ENCODE measurements at regions not wholly inside any gene's neighbourhood (a gene's known extent, or its start where the extent isn't known, plus 50 kb on each side); places are given as distances from the start of the nearest gene placed in this dataset.

DNA sequence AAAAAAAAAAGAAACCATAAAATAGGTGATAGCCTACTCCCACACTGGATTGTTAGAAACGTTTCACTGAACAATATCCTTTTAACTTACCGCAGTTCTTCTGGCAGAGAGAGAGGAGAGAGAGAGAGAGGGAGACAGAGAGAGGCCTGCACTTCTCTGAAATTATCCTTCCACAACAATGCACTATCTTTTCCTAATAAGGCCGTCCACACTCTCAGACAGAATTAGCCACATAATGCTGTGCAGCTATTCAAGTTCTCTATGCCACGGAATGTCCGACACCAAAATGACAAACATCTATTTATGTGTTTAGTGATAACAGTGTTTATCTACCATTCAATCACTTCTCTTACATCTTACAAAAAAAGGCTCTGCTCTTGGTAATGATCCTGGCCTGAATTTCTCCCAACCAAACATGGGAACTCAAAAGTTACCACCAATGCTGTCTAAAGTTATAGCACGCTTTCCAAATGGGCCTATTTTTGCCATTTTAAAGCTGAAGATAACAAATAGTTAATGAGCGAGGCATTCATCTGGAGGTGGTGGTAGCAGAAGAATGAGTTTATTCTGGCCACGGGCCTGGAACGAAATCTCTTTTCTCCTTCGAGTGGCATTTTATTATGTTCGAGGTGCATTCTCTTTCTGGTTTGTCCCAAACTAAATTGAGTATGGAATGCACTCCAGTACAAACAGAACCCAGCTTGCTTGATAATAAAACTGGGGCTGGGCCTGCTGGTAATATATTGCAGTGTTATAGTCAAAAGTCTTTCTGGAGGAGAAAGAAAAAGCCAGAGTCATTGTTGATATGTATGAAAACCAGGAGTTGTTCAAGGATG is 160.2 kb upstream of the SVIL start:
- no peak for ATAC-seq
- Mint-ChIP-seq H3K36me3 (no peaks in the 10 kb centered on the region), H3K4me1 (no peaks in the 10 kb centered on the region), H3K27me3 (peaks cover 0 to 11% (median 3%) of the 10 kb centered on the region in 5 donors), H3K9me3 (no peaks in the 10 kb centered on the region), H3K4me3 (no peak overlapping the region), H3K27ac (no peak overlapping the region)
- no peak for DNase-seq
- CTCF ChIA-PET = no interaction called here
- no peaks in the 10 kb centered on the region for H3K9me3 ChIP-seq (ENCODE audit: control insufficient read depth in 2 of 3, low read length in 3 of 3)
- no peaks in the 10 kb centered on the region for H3K36me3 ChIP-seq (ENCODE audit: control insufficient read depth in 2 of 3, insufficient read depth in 3 of 3, low read length in 3 of 3)
- H3K27me3 ChIP-seq (ENCODE audit: control insufficient read depth in 2 of 2, insufficient read depth in 2 of 2, low read length in 2 of 2) = no peaks in the 10 kb centered on the region
- H3K4me3 ChIP-seq (ENCODE audit: low read length) = no peak overlapping the region
- H3K4me1 ChIP-seq (ENCODE audit: control insufficient read depth in 2 of 2, insufficient read depth in 2 of 2, low read length in 2 of 2) = no peaks in the 10 kb centered on the region
- POLR2A ChIA-PET = no interaction called here
- no peak overlapping the region for H3K27ac ChIP-seq (ENCODE audit: low read depth, low read length)
- intact Hi-C loops (cut with micrococcal nuclease) = no loop called here

GRCh38 chr10:29791773-29792172 is 157.0 kb upstream of the SVIL start:
- ATAC-seq (no peak), DNase-seq (no peak)
- Mint-ChIP-seq H3K4me3 (no peak overlapping the region), H3K9me3 (peaks cover 0 to 16% (median 3%) of the 10 kb centered on the region in 11 donors), H3K27ac (no peak overlapping the region), H3K36me3 (peaks cover 0 to 3% (median 0%) of the 10 kb centered on the region in 5 donors), H3K4me1 (no peaks in the 10 kb centered on the region), H3K27me3 (peaks cover 0 to 16% (median 0%) of the 10 kb centered on the region in 5 donors)
- no peaks in the 10 kb centered on the region for H3K27me3 ChIP-seq (ENCODE audit: control insufficient read depth in 2 of 2, insufficient read depth in 2 of 2, low read length in 2 of 2)
- H3K36me3 ChIP-seq (ENCODE audit: control insufficient read depth in 2 of 3, insufficient read depth in 3 of 3, low read length in 3 of 3) = no peaks in the 10 kb centered on the region
- no peak overlapping the region for H3K27ac ChIP-seq (ENCODE audit: low read depth, low read length)
- CTCF ChIA-PET = no interaction called here
- no peaks in the 10 kb centered on the region for H3K4me1 ChIP-seq (ENCODE audit: control insufficient read depth in 2 of 2, insufficient read depth in 2 of 2, low read length in 2 of 2)
- intact Hi-C loops (cut with micrococcal nuclease) = no loop called here
- POLR2A ChIA-PET = no interaction called here
- no peaks in the 10 kb centered on the region for H3K9me3 ChIP-seq (ENCODE audit: control insufficient read depth in 2 of 3, low read length in 3 of 3)
- H3K4me3 ChIP-seq (ENCODE audit: low read length) = no peak overlapping the region

- CTCF ChIA-PET = no interaction called here
These were observed 155.4 kb upstream of the SVIL start for GRCh38 chr10:29790207-29790606.

DNA sequence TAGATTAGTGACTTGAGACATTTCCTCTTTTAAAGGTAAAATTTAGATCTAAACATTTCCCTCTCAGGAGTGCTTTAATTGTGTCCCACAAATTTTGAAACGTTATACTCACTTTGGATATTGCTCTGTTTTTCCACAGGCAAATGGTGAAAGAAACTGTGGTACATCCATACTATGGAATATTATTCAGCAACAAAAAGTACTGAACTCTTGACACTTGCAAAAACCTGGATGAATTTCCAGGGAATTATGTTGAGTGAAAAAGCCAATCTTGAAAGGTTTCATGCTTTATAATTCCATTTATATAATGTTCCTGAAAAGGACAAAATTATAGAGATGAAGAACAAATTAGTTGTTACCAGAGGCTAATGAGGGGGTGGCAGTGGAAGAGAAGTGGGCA is 153.3 kb upstream of the SVIL start:
- Histone ChIP-seq H3K4me3 (ENCODE audit: low read length) (no peak overlapping the region), H3K4me1 (ENCODE audit: control insufficient read depth in 2 of 2, insufficient read depth in 2 of 2, low read length in 2 of 2) (no peaks in the 10 kb centered on the region), H3K9me3 (ENCODE audit: control insufficient read depth in 2 of 3, low read length in 3 of 3) (no peaks in the 10 kb centered on the region), H3K27ac (ENCODE audit: low read depth, low read length) (no peak overlapping the region), H3K27me3 (ENCODE audit: control insufficient read depth in 2 of 2, insufficient read depth in 2 of 2, low read length in 2 of 2) (no peaks in the 10 kb centered on the region), H3K36me3 (ENCODE audit: control insufficient read depth in 2 of 3, insufficient read depth in 3 of 3, low read length in 3 of 3) (no peaks in the 10 kb centered on the region)
- Mint-ChIP-seq H3K27me3 (peaks cover 0 to 21% (median 3%) of the 10 kb centered on the region in 5 donors), H3K9me3 (peaks cover 0 to 21% (median 3%) of the 10 kb centered on the region in 11 donors), H3K36me3 (peaks cover 0 to 3% (median 0%) of the 10 kb centered on the region in 5 donors), H3K4me3 (no peak overlapping the region), H3K27ac (no peak overlapping the region), H3K4me1 (peaks cover 0 to 5% (median 0%) of the 10 kb centered on the region in 7 donors)
- CTCF ChIA-PET = no interaction called here
- DNase-seq (no peak), ATAC-seq (no peak)
- intact Hi-C loops (cut with micrococcal nuclease) = no loop called here
- POLR2A ChIA-PET = no interaction called here

More at GRCh38 chr10:29790207-29790606, 155.4 kb upstream of the SVIL start:
- no peak overlapping the region for H3K4me3 Mint-ChIP-seq
- DNase-seq (no peak), ATAC-seq (no peak)
- Histone ChIP-seq H3K9me3 (ENCODE audit: control insufficient read depth in 2 of 3, low read length in 3 of 3) (no peaks in the 10 kb centered on the region), H3K4me3 (ENCODE audit: low read length) (no peak overlapping the region), H3K27ac (ENCODE audit: low read depth, low read length) (no peak overlapping the region), H3K4me1 (ENCODE audit: control insufficient read depth in 2 of 2, insufficient read depth in 2 of 2, low read length in 2 of 2) (no peaks in the 10 kb centered on the region), H3K27me3 (ENCODE audit: control insufficient read depth in 2 of 2, insufficient read depth in 2 of 2, low read length in 2 of 2) (no peaks in the 10 kb centered on the region), H3K36me3 (ENCODE audit: control insufficient read depth in 2 of 3, insufficient read depth in 3 of 3, low read length in 3 of 3) (no peaks in the 10 kb centered on the region)
- H3K27me3 Mint-ChIP-seq = peaks cover 0 to 21% (median 0%) of the 10 kb centered on the region in 5 donors
- no peak overlapping the region for H3K27ac Mint-ChIP-seq
- H3K4me1 Mint-ChIP-seq = no peaks in the 10 kb centered on the region
- peaks cover 0 to 3% (median 0%) of the 10 kb centered on the region in 5 donors for H3K36me3 Mint-ChIP-seq
- POLR2A ChIA-PET = no interaction called here
- intact Hi-C loops (cut with micrococcal nuclease) = no loop called here
- peaks cover 0 to 21% (median 3%) of the 10 kb centered on the region in 11 donors for H3K9me3 Mint-ChIP-seq

DNA sequence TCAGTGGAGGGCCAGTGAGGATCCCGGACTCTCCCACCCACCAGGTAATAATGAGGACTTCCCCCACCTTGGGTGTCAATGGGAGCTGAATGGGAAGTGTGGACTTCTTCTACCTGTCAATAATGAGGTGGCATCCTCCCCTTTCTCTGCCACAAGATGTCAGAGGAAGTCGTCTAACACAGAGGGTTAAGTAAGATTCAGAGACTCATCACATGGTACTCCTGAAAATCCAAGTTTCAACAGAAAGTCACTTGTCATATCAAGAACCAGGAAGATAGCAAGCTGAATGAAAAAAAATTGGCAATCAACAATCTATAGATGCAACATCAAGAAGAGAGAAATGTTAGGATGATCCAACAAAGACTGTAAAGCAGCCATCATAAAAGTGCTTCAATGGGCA is 150.9 kb upstream of the SVIL start:
- peaks cover 0 to 3% (median 0%) of the 10 kb centered on the region in 5 donors for H3K36me3 Mint-ChIP-seq
- Histone ChIP-seq H3K9me3 (ENCODE audit: control insufficient read depth in 2 of 3, low read length in 3 of 3) (no peaks in the 10 kb centered on the region), H3K27ac (ENCODE audit: low read depth, low read length) (no peak overlapping the region), H3K36me3 (ENCODE audit: control insufficient read depth in 2 of 3, insufficient read depth in 3 of 3, low read length in 3 of 3) (no peaks in the 10 kb centered on the region), H3K27me3 (ENCODE audit: control insufficient read depth in 2 of 2, insufficient read depth in 2 of 2, low read length in 2 of 2) (no peaks in the 10 kb centered on the region), H3K4me1 (ENCODE audit: control insufficient read depth in 2 of 2, insufficient read depth in 2 of 2, low read length in 2 of 2) (no peaks in the 10 kb centered on the region), H3K4me3 (ENCODE audit: low read length) (no peak overlapping the region)
- intact Hi-C loops (cut with micrococcal nuclease) = no loop called here
- ChIA-PET CTCF (no interaction called here), POLR2A (no interaction called here)
- H3K4me1 Mint-ChIP-seq = peaks cover 0 to 12% (median 0%) of the 10 kb centered on the region in 7 donors
- ATAC-seq (no peak), DNase-seq (no peak)
- H3K9me3 Mint-ChIP-seq = peaks cover 0 to 21% (median 3%) of the 10 kb centered on the region in 11 donors
- H3K27me3 Mint-ChIP-seq = peaks cover 0 to 22% (median 12%) of the 10 kb centered on the region in 5 donors
- no peak overlapping the region for H3K4me3 Mint-ChIP-seq
- no peak overlapping the region for H3K27ac Mint-ChIP-seq

- Histone ChIP-seq H3K27me3 (ENCODE audit: control insufficient read depth in 2 of 2, insufficient read depth in 2 of 2, low read length in 2 of 2) (no peaks in the 10 kb centered on the region), H3K27ac (ENCODE audit: low read depth, low read length) (no peak overlapping the region), H3K9me3 (ENCODE audit: control insufficient read depth in 2 of 3, low read length in 3 of 3) (no peaks in the 10 kb centered on the region), H3K36me3 (ENCODE audit: control insufficient read depth in 2 of 3, insufficient read depth in 3 of 3, low read length in 3 of 3) (no peaks in the 10 kb centered on the region), H3K4me1 (ENCODE audit: control insufficient read depth in 2 of 2, insufficient read depth in 2 of 2, low read length in 2 of 2) (no peaks in the 10 kb centered on the region), H3K4me3 (ENCODE audit: low read length) (no peak overlapping the region)
- Mint-ChIP-seq H3K4me3 (no peak overlapping the region), H3K36me3 (peaks cover 0 to 3% (median 0%) of the 10 kb centered on the region in 5 donors), H3K4me1 (peaks cover 0 to 12% (median 0%) of the 10 kb centered on the region in 7 donors), H3K27me3 (peaks cover 2 to 20% (median 16%) of the 10 kb centered on the region in 5 donors), H3K27ac (no peak overlapping the region), H3K9me3 (peaks cover 0 to 21% (median 3%) of the 10 kb centered on the region in 11 donors)
- intact Hi-C loops (cut with micrococcal nuclease) = no loop called here
- ATAC-seq (no peak), DNase-seq (no peak)
- POLR2A ChIA-PET = no interaction called here
- CTCF ChIA-PET = no interaction called here
These were observed 149.5 kb upstream of the SVIL start for GRCh38 chr10:29784175-29784773.
